HG03432 (cell line): ENCODE measurements at regions not wholly inside any gene's neighbourhood (a gene's known extent, or its start where the extent isn't known, plus 50 kb on each side); places are given as distances from the start of the nearest gene placed in this dataset.
"Not testable (repeated sequence)": the region's sequence is repeated elsewhere in the genome, so short reads cannot be mapped to it uniquely, and the experiment has no call there.

Experiments
- ATAC-seq: cut with Tn5 transposase; IDR thresholded peaks from one replicate; pipeline ENCODE4 v1.9.1; 2021; ENCODE audit warnings: mild to moderate bottlenecking, moderate library complexity; ENCODE audit not compliant: unreplicated experiment

- ATAC-seq = not testable (repeated sequence)
These were observed 86.5 kb downstream of the XCL2 start for GRCh38 chr1:168457296-168457695.

DNA sequence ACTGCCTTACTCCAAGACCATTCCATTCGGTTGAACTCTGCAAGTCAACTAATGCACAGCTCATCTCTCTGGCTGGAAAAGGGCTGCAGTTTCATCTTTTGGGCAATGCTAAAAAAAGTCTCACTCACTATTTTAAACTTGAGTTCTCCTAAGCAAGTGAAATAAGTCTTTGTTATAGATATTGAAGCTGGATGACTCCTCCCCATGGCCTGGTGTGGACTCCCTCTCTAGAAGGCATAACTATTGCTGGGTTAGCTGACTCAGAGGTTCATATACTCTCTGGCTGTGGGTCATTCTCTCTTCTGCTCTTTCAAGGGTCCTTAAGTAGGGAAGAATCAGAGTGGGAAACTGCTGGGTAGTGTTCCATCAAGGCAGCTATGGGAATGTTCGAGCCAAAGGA is 88.0 kb downstream of the XCL2 start:
- no peak for ATAC-seq

GRCh38 chr1:168454211-168454815 is 89.5 kb downstream of the XCL2 start:
- ATAC-seq = no peak

- ATAC-seq = no peak
These were observed 90.7 kb downstream of the XCL2 start for GRCh38 chr1:168453056-168453455.

GRCh38 chr1:168452329-168452728 is 91.5 kb downstream of the XCL2 start:
- no peak for ATAC-seq

- no peak for ATAC-seq
These were observed 95.9 kb downstream of the XCL2 start for GRCh38 chr1:168447871-168448270.

DNA sequence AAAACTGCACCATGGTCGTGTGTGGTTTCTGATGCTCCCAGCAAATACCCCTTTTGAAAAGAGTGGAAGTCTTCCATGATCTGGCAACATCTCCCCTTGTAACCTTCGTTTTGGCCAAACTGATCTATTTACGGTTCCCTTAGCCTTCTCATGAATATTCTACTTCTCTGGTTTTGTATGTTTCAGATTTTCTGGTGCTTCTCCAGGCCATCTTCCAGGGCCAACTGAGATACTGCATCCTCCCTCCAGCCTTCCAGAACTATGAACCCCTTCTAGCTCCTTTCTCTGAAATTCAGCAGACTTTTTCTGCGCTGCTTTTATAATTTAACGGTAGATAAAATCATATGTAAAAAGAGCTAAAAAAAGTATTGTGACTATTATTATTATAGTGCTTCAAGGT is 97.7 kb downstream of the XCL2 start:
- no peak for ATAC-seq

DNA sequence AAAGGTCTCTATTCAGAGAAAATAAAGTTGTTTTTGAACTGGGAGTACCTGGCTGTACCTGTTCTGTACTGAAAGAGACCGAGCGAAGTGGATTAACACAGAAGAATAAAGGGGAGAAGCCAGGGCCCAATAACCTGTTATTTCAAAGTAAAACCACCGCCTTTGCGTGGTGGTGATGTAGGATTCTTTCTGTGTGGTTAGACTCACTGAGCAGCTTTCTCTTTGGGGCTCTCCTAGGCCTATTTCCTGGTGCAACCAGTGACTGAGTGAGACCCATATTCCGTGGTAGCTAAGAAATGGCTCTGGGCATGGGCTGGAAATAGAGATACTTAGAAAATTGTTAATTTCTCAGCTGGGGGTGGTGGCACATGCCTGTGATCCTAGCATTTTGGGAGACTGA is 99.9 kb downstream of the XCL2 start:
- no peak for ATAC-seq

GRCh38 chr1:168443356-168443755 is 100.4 kb downstream of the XCL2 start:
- ATAC-seq = no peak

- ATAC-seq = no peak
These were observed 100.9 kb downstream of the XCL2 start for GRCh38 chr1:168442931-168443330.

GRCh38 chr1:168441745-168442144 is 102.1 kb downstream of the XCL2 start:
- ATAC-seq = no peak

- peak; percentile 81 for ATAC-seq
These were observed 104.1 kb downstream of the XCL2 start for GRCh38 chr1:168439456-168440375.

DNA sequence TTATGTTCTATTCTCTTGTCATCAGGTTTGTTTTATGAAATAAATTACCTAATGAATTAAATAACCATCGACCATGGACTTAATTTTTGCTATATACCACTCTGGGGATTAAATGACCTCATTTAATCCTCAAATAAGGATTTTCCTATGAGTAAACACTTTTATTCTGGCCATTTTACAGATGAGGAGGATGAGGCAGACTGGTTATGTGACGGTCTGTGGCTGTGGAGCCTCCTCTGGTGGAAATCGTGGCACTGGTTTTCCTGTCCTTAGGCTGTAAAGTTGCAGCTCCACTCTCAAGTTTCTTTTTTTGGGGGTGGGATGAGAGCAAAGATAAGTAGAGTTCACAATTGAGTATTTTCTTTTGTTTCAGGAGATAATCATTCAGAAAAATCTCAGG is 105.2 kb downstream of the XCL2 start:
- ATAC-seq = no peak

DNA sequence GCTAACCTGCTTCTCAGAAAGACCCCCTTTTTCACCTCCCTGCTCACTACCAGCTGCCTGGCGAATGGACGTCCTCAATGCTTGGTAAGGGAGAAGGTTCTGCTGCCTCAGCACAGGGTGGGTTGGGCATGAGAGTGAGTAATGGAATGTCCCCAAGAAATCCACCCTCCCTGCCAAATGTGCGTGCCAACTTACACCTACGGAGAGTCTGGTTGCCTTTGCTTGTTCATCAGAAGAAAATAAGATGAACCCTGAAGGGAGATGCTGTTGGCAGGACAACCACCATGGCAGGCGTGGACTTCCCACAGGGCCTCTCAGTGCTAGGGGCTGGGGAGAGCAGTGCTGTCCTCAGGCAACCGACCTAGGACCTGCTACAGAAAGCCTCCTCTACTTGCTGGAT is 106.0 kb downstream of the XCL2 start:
- ATAC-seq = no peak

- ATAC-seq = no peak
These were observed 108.4 kb downstream of the XCL2 start for GRCh38 chr1:168435439-168435838.

DNA sequence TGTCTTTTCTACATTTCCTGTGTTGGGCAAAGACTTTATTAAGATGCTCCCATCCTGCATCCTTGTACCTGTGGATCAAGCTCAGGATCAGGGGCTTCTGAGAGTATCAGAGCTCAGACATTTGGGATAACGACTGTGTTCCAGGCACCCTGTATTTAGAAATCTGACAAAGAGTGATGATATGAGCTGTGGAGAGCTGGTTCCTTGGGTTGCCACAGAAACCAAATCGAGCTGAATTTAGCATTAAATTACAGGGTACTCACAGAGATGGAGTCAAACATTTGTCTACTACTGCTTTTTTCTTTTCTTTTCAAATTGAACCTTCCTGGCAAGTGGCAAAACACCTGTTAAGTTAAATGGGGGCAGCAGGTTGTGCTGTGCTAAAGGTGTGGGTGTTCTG is 110.6 kb downstream of the XCL2 start:
- no peak for ATAC-seq

DNA sequence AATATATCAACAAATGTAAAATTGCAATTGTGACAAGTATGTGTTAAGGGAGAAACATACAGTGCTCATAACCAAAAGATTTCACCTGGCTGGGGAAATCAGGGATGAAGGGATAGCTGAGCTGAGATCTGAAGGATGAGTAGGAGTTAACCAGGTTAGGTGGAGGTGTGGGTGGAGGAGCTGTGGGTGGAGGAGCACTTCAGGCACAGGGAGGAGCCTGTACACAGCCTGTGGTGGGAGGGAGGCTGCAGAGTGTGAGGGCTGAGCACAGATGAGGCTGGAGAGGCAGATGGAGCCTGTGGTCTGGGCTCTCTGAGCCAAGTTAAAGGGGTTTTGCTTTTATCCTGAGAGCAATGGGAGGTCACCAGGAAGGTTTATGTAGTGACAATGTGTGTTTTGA is 111.9 kb downstream of the XCL2 start:
- ATAC-seq = no peak

GRCh38 chr1:168430321-168430720 is 113.5 kb downstream of the XCL2 start:
- ATAC-seq = no peak

- ATAC-seq = no peak
These were observed 115.6 kb downstream of the XCL2 start for GRCh38 chr1:168428063-168428731.

DNA sequence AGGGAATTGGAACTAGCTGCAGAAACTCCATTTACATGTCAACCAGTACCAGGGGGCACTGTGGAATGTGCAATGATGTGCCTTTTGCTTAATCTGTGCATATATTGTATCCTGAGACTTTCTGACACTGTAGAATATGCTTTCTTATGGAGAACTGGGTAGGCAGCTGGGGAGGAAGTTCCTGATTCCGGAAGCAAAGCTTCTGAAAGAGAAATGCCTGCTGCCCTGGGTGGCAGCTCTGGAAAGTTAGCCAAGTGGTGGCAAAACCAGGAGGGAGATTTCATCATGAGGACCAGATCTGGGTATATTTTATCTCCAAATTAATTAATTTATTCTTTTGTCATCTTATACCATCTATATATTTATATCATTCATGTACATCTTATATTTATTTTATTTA is 116.7 kb downstream of the XCL2 start:
- no peak for ATAC-seq

- ATAC-seq = no peak
These were observed 119.5 kb downstream of the XCL2 start for GRCh38 chr1:168424281-168424680.
